ENCODE measurements at regions not wholly inside any gene's neighbourhood (a gene's known extent, or its start where the extent isn't known, plus 50 kb on each side); places are given as distances from the start of the nearest gene placed in this dataset.
"Not testable (repeated sequence)": the region's sequence is repeated elsewhere in the genome, so short reads cannot be mapped to it uniquely, and the experiment has no call there.

- in situ Hi-C loops (cut with HindIII; ENCODE audit: low pct_unique_long_range_greater_than_20kb, low sequenced_read_pairs): no loop called here
- DNase-seq (ENCODE audit: low read depth, low spot score): no peak
Measured at GRCh38 chr3:139180489-139180888, 135.8 kb upstream of the PRR23C start.

GRCh38 chr3:139182143-139182542 is 137.5 kb upstream of the PRR23C start:
- no peak for DNase-seq (ENCODE audit: low read depth, low spot score)
- in situ Hi-C loops (cut with HindIII; ENCODE audit: low pct_unique_long_range_greater_than_20kb, low sequenced_read_pairs): no loop called here

GRCh38 chr3:139182598-139182997 is 137.9 kb upstream of the PRR23C start:
- no peak for DNase-seq (ENCODE audit: low read depth, low spot score)
- in situ Hi-C loops (cut with HindIII; ENCODE audit: low pct_unique_long_range_greater_than_20kb, low sequenced_read_pairs): no loop called here

DNA sequence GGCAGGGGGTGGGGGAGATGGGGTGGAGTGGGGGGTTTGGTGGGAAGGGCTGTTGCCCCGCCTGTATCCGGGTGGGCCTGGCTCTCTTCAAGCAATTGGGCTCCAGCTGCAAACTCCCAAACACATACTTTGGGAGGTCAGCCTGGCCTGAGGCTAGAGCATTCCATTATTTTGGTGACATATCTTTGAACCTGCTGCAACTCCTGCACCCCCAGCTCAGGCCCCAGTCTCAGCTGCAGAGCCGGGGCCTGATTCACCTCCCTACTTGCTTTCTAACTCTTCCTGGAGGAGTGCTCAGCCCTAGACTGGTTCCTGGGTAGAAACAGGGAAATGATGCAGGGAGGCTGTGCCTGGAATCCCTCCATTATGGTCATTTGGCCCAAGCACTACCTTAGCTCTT is 140.8 kb upstream of the PRR23C start:
- in situ Hi-C loops (cut with HindIII; ENCODE audit: low pct_unique_long_range_greater_than_20kb, low sequenced_read_pairs): no loop called here
- DNase-seq (ENCODE audit: low read depth, low spot score): no peak

- DNase-seq (ENCODE audit: low read depth, low spot score): no peak
- in situ Hi-C loops (cut with HindIII; ENCODE audit: low pct_unique_long_range_greater_than_20kb, low sequenced_read_pairs): no loop called here
Measured at GRCh38 chr3:139187154-139187553, 142.5 kb upstream of the PRR23C start.

GRCh38 chr3:139187648-139188047 is 143.0 kb upstream of the PRR23C start:
- in situ Hi-C loops (cut with HindIII; ENCODE audit: low pct_unique_long_range_greater_than_20kb, low sequenced_read_pairs): no loop called here
- peak; percentile 46 for DNase-seq (ENCODE audit: low read depth, low spot score)

GRCh38 chr3:139189943-139190342 is 145.3 kb upstream of the PRR23C start:
- DNase-seq (ENCODE audit: low read depth, low spot score): no peak
- in situ Hi-C loops (cut with HindIII; ENCODE audit: low pct_unique_long_range_greater_than_20kb, low sequenced_read_pairs): no loop called here

DNA sequence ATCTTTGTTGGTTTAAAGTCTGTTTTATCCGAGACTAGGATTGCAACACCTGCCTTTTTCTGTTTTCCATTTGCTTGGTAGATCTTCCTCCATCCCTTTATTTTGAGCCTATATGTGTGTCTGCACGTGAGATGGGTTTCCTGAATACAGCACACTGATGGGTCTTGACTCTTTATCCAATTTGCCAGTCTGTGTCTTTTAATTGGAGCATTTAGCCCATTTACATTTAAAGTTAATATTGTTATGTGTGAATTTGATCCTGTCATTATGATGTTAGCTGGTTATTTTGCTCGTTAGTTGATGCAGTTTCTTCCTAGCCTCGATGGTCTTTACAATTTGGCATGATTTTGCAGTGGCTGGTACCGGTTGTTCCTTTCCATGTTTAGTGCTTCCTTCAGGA is 149.4 kb upstream of the MRPS22 start:
- in situ Hi-C loops (cut with HindIII; ENCODE audit: low pct_unique_long_range_greater_than_20kb, low sequenced_read_pairs): not testable (repeated sequence)

GRCh38 chr3:139196146-139196545 is 147.7 kb upstream of the MRPS22 start:
- in situ Hi-C loops (cut with HindIII; ENCODE audit: low pct_unique_long_range_greater_than_20kb, low sequenced_read_pairs); DNase-seq (ENCODE audit: low read depth, low spot score): not testable (repeated sequence)

More for the DNA sequence above, 149.4 kb upstream of the MRPS22 start:
- DNase-seq (ENCODE audit: low read depth, low spot score): not testable (repeated sequence)

- no peak for DNase-seq (ENCODE audit: low read depth, low spot score)
- in situ Hi-C loops (cut with HindIII; ENCODE audit: low pct_unique_long_range_greater_than_20kb, low sequenced_read_pairs): no loop called here
Measured at GRCh38 chr3:139197251-139197650, 146.6 kb upstream of the MRPS22 start.

- in situ Hi-C loops (cut with HindIII; ENCODE audit: low pct_unique_long_range_greater_than_20kb, low sequenced_read_pairs): no loop called here
- no peak for DNase-seq (ENCODE audit: low read depth, low spot score)
Measured at GRCh38 chr3:139198186-139198585, 145.6 kb upstream of the MRPS22 start.

GRCh38 chr3:139198929-139199328 is 144.9 kb upstream of the MRPS22 start:
- peak; percentile 58 for DNase-seq (ENCODE audit: low read depth, low spot score)
- in situ Hi-C loops (cut with HindIII; ENCODE audit: low pct_unique_long_range_greater_than_20kb, low sequenced_read_pairs): no loop called here

GRCh38 chr3:139199421-139200010 is 144.3 kb upstream of the MRPS22 start:
- in situ Hi-C loops (cut with HindIII; ENCODE audit: low pct_unique_long_range_greater_than_20kb, low sequenced_read_pairs): no loop called here
- DNase-seq (ENCODE audit: low read depth, low spot score): no peak

- no peak for DNase-seq (ENCODE audit: low read depth, low spot score)
- in situ Hi-C loops (cut with HindIII; ENCODE audit: low pct_unique_long_range_greater_than_20kb, low sequenced_read_pairs): no loop called here
Measured at GRCh38 chr3:139201446-139202225, 142.2 kb upstream of the MRPS22 start.

DNA sequence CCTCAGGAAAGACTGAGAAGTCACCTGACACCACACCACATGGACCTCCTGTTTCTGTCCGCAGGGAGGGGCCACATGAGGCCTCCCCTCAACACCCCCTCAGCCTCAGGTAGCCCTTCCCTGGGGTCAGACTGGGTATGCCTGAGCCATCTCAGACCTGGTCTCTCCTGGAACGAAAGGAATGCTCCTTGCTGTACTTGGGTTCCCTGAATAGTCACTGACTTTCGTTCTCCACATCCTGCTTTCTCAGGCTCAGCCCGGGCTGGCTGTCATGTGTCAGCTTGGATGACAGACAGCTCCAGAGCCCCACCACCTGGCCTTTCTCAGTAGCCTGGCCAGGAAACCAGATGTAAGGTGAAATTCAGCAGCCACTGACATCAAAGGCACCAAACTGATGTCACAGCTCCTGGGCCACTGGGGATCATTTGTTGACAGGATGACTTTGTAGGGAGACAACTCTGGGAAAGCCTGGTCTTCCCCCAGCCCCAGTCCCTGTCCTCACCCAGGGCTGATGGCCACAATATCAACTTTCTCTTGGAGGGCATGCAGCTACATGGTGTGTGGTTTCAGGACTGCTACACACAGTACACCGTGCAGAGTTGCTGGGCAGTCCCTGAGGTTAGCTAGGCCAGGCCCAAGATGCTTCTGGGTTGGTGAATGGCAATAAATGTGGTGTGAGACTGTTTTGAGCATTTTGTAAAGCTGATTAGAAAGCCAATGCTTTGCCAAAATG is 141.4 kb upstream of the MRPS22 start:
- in situ Hi-C loops (cut with HindIII; ENCODE audit: low pct_unique_long_range_greater_than_20kb, low sequenced_read_pairs): no loop called here
- DNase-seq (ENCODE audit: low read depth, low spot score): peak; percentile 58

GRCh38 chr3:139202959-139203349 is 140.9 kb upstream of the MRPS22 start:
- in situ Hi-C loops (cut with HindIII; ENCODE audit: low pct_unique_long_range_greater_than_20kb, low sequenced_read_pairs): no loop called here
- DNase-seq (ENCODE audit: low read depth, low spot score): no peak

DNA sequence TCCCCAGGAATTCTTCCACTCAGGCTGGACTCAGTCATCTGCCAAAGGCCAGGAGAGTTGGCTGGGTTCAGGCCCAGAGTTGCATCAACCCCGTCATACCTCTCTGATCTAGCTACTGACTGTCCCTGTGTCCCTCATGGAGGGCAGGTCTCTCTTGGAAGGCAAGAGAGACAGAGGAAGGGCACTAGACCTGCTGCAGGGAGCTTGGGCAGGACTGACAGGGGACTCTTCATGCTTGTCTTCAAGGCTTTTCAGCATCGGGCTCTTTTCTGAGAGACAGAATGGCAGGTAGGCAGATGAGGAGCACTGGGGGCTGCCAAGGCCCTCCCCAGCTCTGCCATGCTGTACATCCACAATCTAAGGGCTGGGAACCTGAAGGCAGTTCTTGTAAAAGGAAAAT is 140.1 kb upstream of the MRPS22 start:
- DNase-seq (ENCODE audit: low read depth, low spot score): no peak
- in situ Hi-C loops (cut with HindIII; ENCODE audit: low pct_unique_long_range_greater_than_20kb, low sequenced_read_pairs): no loop called here

- no peak for DNase-seq (ENCODE audit: low read depth, low spot score)
- in situ Hi-C loops (cut with HindIII; ENCODE audit: low pct_unique_long_range_greater_than_20kb, low sequenced_read_pairs): no loop called here
Measured at GRCh38 chr3:139204728-139205127, 139.1 kb upstream of the MRPS22 start.

- in situ Hi-C loops (cut with HindIII; ENCODE audit: low pct_unique_long_range_greater_than_20kb, low sequenced_read_pairs): no loop called here
- DNase-seq (ENCODE audit: low read depth, low spot score): no peak
Measured at GRCh38 chr3:139213936-139214335, 129.9 kb upstream of the MRPS22 start.
